GM23338 (cell line): ENCODE measurements at regions not wholly inside any gene's neighbourhood (a gene's known extent, or its start where the extent isn't known, plus 50 kb on each side); places are given as distances from the start of the nearest gene placed in this dataset.

Experiments used
- NANOG ChIP-seq: IDR thresholded peaks from 2 replicates; pipeline ENCODE4 v1.6.1; 2016; ENCODE audit warnings: antibody characterized with exemption, borderline replicate concordance
- TF ChIP-seq, protein P1 (sequence below), 2 experiments: fragments of 200-600 bp in 1 of 2; sonication (generic) in 1 of 2; conservative IDR thresholded peaks; 2 replicates each; pipeline versions ENCODE4 v1.5.1 to v1.6.1; 2016 to 2017; ENCODE audit warnings: antibody characterized with exemption in 2 of 2, low read depth in 2 of 2, mild to moderate bottlenecking in 2 of 2, moderate library complexity in 1 of 2

GRCh38 chr12:60191676-60192359 is 596.0 kb downstream of the SLC16A7 start:
- TF ChIP-seq, protein P1, sequence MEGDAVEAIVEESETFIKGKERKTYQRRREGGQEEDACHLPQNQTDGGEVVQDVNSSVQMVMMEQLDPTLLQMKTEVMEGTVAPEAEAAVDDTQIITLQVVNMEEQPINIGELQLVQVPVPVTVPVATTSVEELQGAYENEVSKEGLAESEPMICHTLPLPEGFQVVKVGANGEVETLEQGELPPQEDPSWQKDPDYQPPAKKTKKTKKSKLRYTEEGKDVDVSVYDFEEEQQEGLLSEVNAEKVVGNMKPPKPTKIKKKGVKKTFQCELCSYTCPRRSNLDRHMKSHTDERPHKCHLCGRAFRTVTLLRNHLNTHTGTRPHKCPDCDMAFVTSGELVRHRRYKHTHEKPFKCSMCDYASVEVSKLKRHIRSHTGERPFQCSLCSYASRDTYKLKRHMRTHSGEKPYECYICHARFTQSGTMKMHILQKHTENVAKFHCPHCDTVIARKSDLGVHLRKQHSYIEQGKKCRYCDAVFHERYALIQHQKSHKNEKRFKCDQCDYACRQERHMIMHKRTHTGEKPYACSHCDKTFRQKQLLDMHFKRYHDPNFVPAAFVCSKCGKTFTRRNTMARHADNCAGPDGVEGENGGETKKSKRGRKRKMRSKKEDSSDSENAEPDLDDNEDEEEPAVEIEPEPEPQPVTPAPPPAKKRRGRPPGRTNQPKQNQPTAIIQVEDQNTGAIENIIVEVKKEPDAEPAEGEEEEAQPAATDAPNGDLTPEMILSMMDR (conservative IDR thresholded peaks at IDR 0.05; ENCODE audit: low read depth in 2 of 2), result no peak
- no peak for TF ChIP-seq NANOG
